Gastrocnemius medialis (tissue), 4 donors: ENCODE measurements at regions not wholly inside any gene's neighbourhood (a gene's known extent, or its start where the extent isn't known, plus 50 kb on each side); places are given as distances from the start of the nearest gene placed in this dataset.

Experiments used
- POLR2A ChIP-seq, 2 donors: fragments of 450-650 bp; IDR thresholded peaks; one replicate each; pipeline ENCODE4 v1.6.1; 2017; ENCODE audit warnings: antibody characterized with exemption in 2 of 2, mild to moderate bottlenecking in 2 of 2, moderate library complexity in 2 of 2
- TF ChIP-seq, protein P1 (sequence below), 5 experiments: fragments of 450-650 bp in 3 of 5; fragments of 200-600 bp in 2 of 5; sonication (generic) in 2 of 5; IDR thresholded peaks in 4 of 5; conservative IDR thresholded peaks in 1 of 5; 1 replicate in 4 of 5; 2 replicates in 1 of 5; pipeline ENCODE4 v1.5.1; 2016 to 2019; ENCODE audit warnings: antibody characterized with exemption in 5 of 5, mild to moderate bottlenecking in 3 of 5, moderate library complexity in 3 of 5

GRCh38 chr1:8251635-8252034 lies 66.3 kb upstream of the SLC45A1 start:
- TF ChIP-seq, protein P1, sequence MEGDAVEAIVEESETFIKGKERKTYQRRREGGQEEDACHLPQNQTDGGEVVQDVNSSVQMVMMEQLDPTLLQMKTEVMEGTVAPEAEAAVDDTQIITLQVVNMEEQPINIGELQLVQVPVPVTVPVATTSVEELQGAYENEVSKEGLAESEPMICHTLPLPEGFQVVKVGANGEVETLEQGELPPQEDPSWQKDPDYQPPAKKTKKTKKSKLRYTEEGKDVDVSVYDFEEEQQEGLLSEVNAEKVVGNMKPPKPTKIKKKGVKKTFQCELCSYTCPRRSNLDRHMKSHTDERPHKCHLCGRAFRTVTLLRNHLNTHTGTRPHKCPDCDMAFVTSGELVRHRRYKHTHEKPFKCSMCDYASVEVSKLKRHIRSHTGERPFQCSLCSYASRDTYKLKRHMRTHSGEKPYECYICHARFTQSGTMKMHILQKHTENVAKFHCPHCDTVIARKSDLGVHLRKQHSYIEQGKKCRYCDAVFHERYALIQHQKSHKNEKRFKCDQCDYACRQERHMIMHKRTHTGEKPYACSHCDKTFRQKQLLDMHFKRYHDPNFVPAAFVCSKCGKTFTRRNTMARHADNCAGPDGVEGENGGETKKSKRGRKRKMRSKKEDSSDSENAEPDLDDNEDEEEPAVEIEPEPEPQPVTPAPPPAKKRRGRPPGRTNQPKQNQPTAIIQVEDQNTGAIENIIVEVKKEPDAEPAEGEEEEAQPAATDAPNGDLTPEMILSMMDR (IDR thresholded peaks at IDR 0.05 in 4 of 5, conservative IDR thresholded peaks at IDR 0.05 in 1 of 5) = no peak
- no peak for TF ChIP-seq POLR2A (IDR thresholded peaks at IDR 0.05)
